Esophagus (tissue), 2 donors: ENCODE measurements at regions not wholly inside any gene's neighbourhood (a gene's known extent, or its start where the extent isn't known, plus 50 kb on each side); places are given as distances from the start of the nearest gene placed in this dataset.
"Not testable (repeated sequence)": the region's sequence is repeated elsewhere in the genome, so short reads cannot be mapped to it uniquely, and the experiment has no call there.

ENCODE experiments used
- H3K27ac ChIP-seq, 2 donors: one replicate each; pipeline ENCODE4 v1.5.1; 2013; ENCODE audit warnings: low read depth in 2 of 2, mild to moderate bottlenecking in 2 of 2, inconsistent platforms in 1 of 2, low read length in 1 of 2, moderate library complexity in 1 of 2
- H3K27me3 ChIP-seq, 2 donors: one replicate each; pipeline ENCODE4 v1.6.1; 2013; ENCODE audit warnings: low read length in 2 of 2, control low read depth in 1 of 2, mild to moderate bottlenecking in 1 of 2; ENCODE audit not compliant: insufficient read depth in 2 of 2, control insufficient read depth in 1 of 2
- H3K36me3 ChIP-seq, 2 donors: one replicate each; pipeline ENCODE4 v1.6.1; 2013; ENCODE audit warnings: low read length in 1 of 2; ENCODE audit not compliant: control insufficient read depth in 2 of 2, insufficient read depth in 2 of 2
- H3K4me1 ChIP-seq, 2 donors: one replicate each; pipeline ENCODE4 v1.6.1; 2013; ENCODE audit warnings: low read length in 1 of 2; ENCODE audit not compliant: control insufficient read depth in 2 of 2, insufficient read depth in 2 of 2
- H3K4me3 ChIP-seq, 2 donors: one replicate each; pipeline ENCODE4 v1.5.1; 2013; ENCODE audit warnings: low read length in 2 of 2, mild to moderate bottlenecking in 2 of 2, low read depth in 1 of 2, moderate library complexity in 1 of 2
- H3K9me3 ChIP-seq, 2 donors: one replicate each; pipeline ENCODE4 v1.6.1; 2013; ENCODE audit warnings: mild to moderate bottlenecking in 2 of 2, low read depth in 1 of 2, low read length in 1 of 2, moderate library complexity in 1 of 2; ENCODE audit not compliant: control insufficient read depth in 2 of 2, insufficient read depth in 1 of 2
- WGBS, 2 donors: extraction: QIAGEN DNeasy Blood & Tissue Kit; methylation state at CpG; one replicate each; pipeline ENCODE4 v1.1.7; 2013; 5-methylcytosine and 5-hydroxymethylcytosine counted together
- donor health status: healthy with polysubstance abuse.
- donor health status: Bipolar disorder and iron deficiency.

DNA sequence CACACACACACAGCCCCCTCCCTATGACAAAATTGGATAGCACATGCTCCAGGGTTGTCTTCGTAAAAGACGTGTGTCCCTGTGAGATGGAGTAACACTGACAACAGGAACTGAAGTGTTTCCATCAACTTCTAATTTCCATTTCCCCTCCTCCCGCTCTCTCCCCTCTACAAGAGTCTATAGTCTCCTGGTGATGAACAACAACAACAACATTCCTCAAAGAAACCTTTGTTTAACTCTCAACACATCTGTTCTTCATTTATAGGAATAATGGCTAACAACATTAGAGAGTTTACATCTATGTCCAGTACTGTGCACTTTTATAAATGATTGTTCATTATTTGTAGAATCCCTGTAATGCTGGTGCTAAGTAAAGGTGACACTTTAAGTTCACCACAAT is 205.8 kb upstream of the SSTR4 start:
- H3K4me1 ChIP-seq = no peaks in the 10 kb centered on the region
- H3K36me3 ChIP-seq = no peaks in the 10 kb centered on the region
- WGBS, 2 donors = 71 to 79% methylated on average over 3 of the region's 3 CpGs
- H3K4me3 ChIP-seq = no peak overlapping the region
- H3K9me3 ChIP-seq = no peaks in the 10 kb centered on the region
- H3K27ac ChIP-seq = no peak overlapping the region
- H3K27me3 ChIP-seq = no peaks in the 10 kb centered on the region

- Histone ChIP-seq H3K27ac (no peak overlapping the region), H3K4me1 (no peaks in the 10 kb centered on the region)
- 62 to 66% methylated on average over 2 of the region's 2 CpGs for WGBS, 2 donors
Measured at GRCh38 chr20:22830138-22830537, 205.0 kb upstream of the SSTR4 start.

DNA sequence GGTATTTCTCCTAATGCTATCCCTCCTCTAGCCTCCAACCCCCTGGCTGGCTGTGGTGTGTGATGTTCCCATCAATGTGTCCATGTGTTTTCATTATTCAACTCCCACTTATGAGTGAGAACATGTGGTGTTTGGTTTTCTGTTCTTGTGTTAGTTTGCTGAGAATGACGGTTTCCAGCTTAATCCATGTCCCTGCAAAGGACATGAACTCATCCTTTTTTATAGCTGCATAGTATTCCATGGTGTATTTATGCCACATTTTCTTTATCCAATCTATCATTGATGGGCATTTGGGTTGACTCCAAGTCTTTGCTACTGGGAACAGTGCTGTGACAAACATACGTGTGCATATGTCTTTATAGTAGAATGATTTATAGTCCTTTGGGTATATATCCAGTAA is 204.4 kb upstream of the SSTR4 start:
- H3K4me3 ChIP-seq, H3K36me3 ChIP-seq, H3K9me3 ChIP-seq, H3K4me1 ChIP-seq, H3K27ac ChIP-seq, H3K27me3 ChIP-seq: not testable (repeated sequence)
- WGBS, 2 donors = 80 to 90% methylated on average over 2 of the region's 2 CpGs

More at GRCh38 chr20:22830138-22830537, 205.0 kb upstream of the SSTR4 start:
- Histone ChIP-seq H3K9me3 (no peaks in the 10 kb centered on the region), H3K36me3 (no peaks in the 10 kb centered on the region), H3K27me3 (no peaks in the 10 kb centered on the region), H3K4me3 (no peak overlapping the region)

GRCh38 chr20:22833851-22834250 is 201.3 kb upstream of the SSTR4 start:
- Histone ChIP-seq H3K36me3 (no peaks in the 10 kb centered on the region), H3K27me3 (no peaks in the 10 kb centered on the region), H3K4me3 (no peak overlapping the region), H3K4me1 (no peaks in the 10 kb centered on the region), H3K9me3 (no peaks in the 10 kb centered on the region), H3K27ac (no peak overlapping the region)
- 71 to 85% methylated on average over 8 of the region's 8 CpGs for WGBS, 2 donors

DNA sequence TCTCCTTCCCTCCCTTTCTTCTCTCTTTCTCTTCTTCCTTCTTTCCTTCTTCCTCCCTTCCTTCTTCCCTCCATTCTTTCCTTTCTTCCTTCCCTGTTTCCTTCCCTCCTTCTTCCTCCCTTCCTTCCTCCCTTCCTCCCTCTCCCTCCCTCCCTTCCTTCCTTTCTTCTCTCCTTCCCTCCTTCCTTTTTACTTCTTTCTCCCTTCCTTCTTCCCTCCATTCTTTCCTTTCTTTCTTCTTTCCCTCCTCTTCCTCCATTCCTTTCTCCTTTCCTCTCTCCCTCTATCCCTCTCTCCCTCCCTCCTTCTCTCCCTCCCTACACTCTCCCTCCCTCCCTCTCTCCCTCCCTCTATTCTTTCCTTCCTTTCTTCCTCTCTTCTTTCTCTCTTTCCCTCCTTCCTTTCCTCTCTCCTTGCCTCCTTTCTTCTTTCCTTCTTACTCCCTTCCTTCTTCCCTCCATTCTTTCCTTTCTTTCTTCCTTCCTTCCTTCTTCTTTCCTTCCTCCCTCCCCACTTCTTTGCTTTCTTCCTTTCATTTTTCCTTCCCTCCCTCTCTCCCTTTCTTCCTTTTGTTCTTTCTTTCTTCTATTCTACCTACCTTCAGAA is 200.4 kb upstream of the SSTR4 start:
- Histone ChIP-seq H3K9me3 (no peaks in the 10 kb centered on the region), H3K4me3 (no peak overlapping the region), H3K4me1 (no peaks in the 10 kb centered on the region), H3K27ac (no peak overlapping the region), H3K27me3 (no peaks in the 10 kb centered on the region), H3K36me3 (no peaks in the 10 kb centered on the region)

DNA sequence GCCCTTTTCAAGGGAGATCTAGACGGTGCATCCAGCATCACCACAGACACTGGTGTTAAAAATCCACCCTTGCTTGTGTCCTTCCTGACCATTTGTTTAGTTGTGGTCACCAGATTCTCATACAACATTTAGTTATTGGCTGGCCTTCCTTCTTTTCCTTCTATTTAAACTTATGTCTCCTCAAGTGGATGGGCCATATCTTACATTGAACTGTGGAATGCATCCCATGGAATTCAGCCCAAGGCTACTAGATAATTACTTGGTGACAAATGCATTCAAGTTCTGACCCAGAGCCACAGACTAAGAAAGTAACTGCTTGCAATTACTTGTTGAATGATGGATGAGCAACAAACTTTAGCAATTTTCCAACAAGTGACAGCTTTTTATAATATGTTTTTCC is 198.9 kb upstream of the SSTR4 start:
- no peaks in the 10 kb centered on the region for H3K4me1 ChIP-seq
- H3K27ac ChIP-seq = no peak overlapping the region
- no peak overlapping the region for H3K4me3 ChIP-seq
- H3K9me3 ChIP-seq = no peaks in the 10 kb centered on the region
- 73 to 77% methylated on average over 1 of the region's 1 CpG for WGBS, 2 donors
- H3K27me3 ChIP-seq = no peaks in the 10 kb centered on the region
- no peaks in the 10 kb centered on the region for H3K36me3 ChIP-seq

DNA sequence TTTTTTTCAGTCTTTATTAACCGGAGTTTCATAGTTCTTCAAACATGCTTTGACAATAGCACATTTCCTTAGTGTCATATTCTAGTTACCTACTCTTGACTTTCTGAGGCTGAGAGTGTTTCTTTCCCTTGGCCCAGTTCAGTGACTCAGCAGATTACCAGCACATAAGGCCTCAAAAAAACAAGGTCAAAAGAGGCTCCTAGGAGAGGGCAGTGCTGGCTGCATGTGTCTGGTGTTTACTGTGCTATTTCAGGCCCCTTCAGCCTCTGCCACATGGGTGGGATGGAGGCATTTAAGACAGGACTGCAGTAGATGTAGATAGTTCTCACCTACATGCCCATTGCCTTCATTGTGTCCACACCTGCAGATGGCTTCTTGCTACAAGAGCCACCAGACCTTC is 198.2 kb upstream of the SSTR4 start:
- Histone ChIP-seq H3K4me3 (no peak overlapping the region), H3K27ac (no peak overlapping the region), H3K4me1 (no peaks in the 10 kb centered on the region), H3K36me3 (no peaks in the 10 kb centered on the region), H3K9me3 (no peaks in the 10 kb centered on the region), H3K27me3 (no peaks in the 10 kb centered on the region)
- WGBS, 2 donors = 63 to 72% methylated on average over 1 of the region's 1 CpG

GRCh38 chr20:22838001-22838400 is 197.1 kb upstream of the SSTR4 start:
- WGBS, 2 donors = 76 to 77% methylated on average over 1 of the region's 1 CpG
- H3K9me3 ChIP-seq = no peaks in the 10 kb centered on the region
- no peak overlapping the region for H3K4me3 ChIP-seq
- no peaks in the 10 kb centered on the region for H3K4me1 ChIP-seq
- no peaks in the 10 kb centered on the region for H3K27me3 ChIP-seq
- H3K27ac ChIP-seq = no peak overlapping the region
- no peaks in the 10 kb centered on the region for H3K36me3 ChIP-seq

DNA sequence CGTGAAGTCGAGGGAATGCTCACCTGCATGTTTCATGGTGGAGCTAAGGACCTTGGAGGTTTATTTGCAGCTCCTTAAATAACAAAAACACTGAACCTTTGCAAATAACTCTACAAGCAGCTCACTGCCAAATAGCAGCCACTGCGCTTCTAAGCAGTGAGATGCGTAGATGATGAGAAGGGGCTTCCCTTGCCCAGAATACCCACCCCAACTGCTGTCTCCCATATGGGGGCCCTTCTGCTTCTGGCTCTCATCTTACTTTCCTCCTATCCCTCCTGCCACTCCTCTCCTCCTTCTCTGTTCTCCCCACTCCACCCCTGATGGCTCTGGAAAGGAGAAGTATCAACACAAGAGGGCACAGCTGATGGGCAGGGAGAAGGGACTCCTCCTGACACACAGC is 193.3 kb upstream of the SSTR4 start:
- Histone ChIP-seq H3K36me3 (no peaks in the 10 kb centered on the region), H3K4me3 (no peak overlapping the region), H3K9me3 (no peaks in the 10 kb centered on the region), H3K27me3 (no peaks in the 10 kb centered on the region), H3K4me1 (no peaks in the 10 kb centered on the region), H3K27ac (no peak overlapping the region)
- WGBS, 2 donors = 88 to 91% methylated on average over 4 of the region's 4 CpGs

DNA sequence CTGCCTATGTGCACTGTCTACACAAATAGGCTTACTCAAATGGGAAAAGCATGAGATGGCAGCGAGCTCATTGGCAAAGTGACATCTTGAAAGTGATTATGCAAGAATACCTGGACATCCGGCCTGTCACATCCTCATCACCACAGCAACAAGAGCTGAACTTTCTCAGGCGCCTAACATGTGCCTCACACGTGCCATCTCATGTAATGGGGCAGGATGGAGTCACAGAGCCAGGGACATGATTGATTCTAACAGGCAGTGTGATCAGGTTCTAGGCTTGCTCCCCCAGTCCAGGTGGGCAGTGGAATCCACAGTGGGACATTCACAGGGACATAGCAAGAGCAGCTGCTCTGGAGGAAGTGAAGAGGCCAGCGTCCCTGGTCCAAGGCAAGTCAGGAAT is 192.3 kb upstream of the SSTR4 start:
- Histone ChIP-seq H3K4me3 (no peak overlapping the region), H3K27ac (no peak overlapping the region), H3K27me3 (no peaks in the 10 kb centered on the region), H3K36me3 (no peaks in the 10 kb centered on the region), H3K4me1 (no peaks in the 10 kb centered on the region), H3K9me3 (no peaks in the 10 kb centered on the region)
- 84 to 88% methylated on average over 5 of the region's 5 CpGs for WGBS, 2 donors
